ENCODE measurements at regions not wholly inside any gene's neighbourhood (a gene's known extent, or its start where the extent isn't known, plus 50 kb on each side); places are given as distances from the start of the nearest gene placed in this dataset.

GRCh38 chr3:83302091-83302490 is 1540.6 kb upstream of the GBE1 start:
- intact Hi-C loops (cut with micrococcal nuclease): no loop called here

GRCh38 chr3:83317605-83318004 is 1556.2 kb upstream of the GBE1 start:
- intact Hi-C loops (cut with micrococcal nuclease): no loop called here

- intact Hi-C loops (cut with micrococcal nuclease): no loop called here
Measured at GRCh38 chr3:83320726-83321125, 1559.3 kb upstream of the GBE1 start.

GRCh38 chr3:83321457-83321856 is 1560.0 kb upstream of the GBE1 start:
- intact Hi-C loops (cut with micrococcal nuclease): no loop called here

GRCh38 chr3:83321891-83322290 is 1560.4 kb upstream of the GBE1 start:
- intact Hi-C loops (cut with micrococcal nuclease): no loop called here

GRCh38 chr3:83354205-83354604 is 1592.8 kb upstream of the GBE1 start:
- intact Hi-C loops (cut with micrococcal nuclease): no loop called here

- intact Hi-C loops (cut with micrococcal nuclease): loop anchor here (10.0 kb wide), 1 partner anchor 48 kb away; no protein-coding TSS in a partner anchor
Measured at GRCh38 chr3:83393276-83393675, 1565.5 kb upstream of the CADM2 start.

- intact Hi-C loops (cut with micrococcal nuclease): no loop called here
Measured at GRCh38 chr3:83403927-83404326, 1554.9 kb upstream of the CADM2 start.

GRCh38 chr3:83426300-83426699 is 1532.5 kb upstream of the CADM2 start:
- intact Hi-C loops (cut with micrococcal nuclease): no loop called here

- intact Hi-C loops (cut with micrococcal nuclease): no loop called here
Measured at GRCh38 chr3:83434880-83435587, 1523.8 kb upstream of the CADM2 start.

GRCh38 chr3:83438188-83438587 is 1520.6 kb upstream of the CADM2 start:
- intact Hi-C loops (cut with micrococcal nuclease): no loop called here

GRCh38 chr3:83453056-83453455 is 1505.7 kb upstream of the CADM2 start:
- intact Hi-C loops (cut with micrococcal nuclease): no loop called here

GRCh38 chr3:83454353-83454752 is 1504.4 kb upstream of the CADM2 start:
- intact Hi-C loops (cut with micrococcal nuclease): no loop called here

- intact Hi-C loops (cut with micrococcal nuclease): no loop called here
Measured at GRCh38 chr3:83457551-83457950, 1501.2 kb upstream of the CADM2 start.

GRCh38 chr3:83460052-83460451 is 1498.7 kb upstream of the CADM2 start:
- intact Hi-C loops (cut with micrococcal nuclease): no loop called here

GRCh38 chr3:83461411-83461810 is 1497.4 kb upstream of the CADM2 start:
- intact Hi-C loops (cut with micrococcal nuclease): no loop called here

- intact Hi-C loops (cut with micrococcal nuclease): no loop called here
Measured at GRCh38 chr3:83477563-83477962, 1481.2 kb upstream of the CADM2 start.

GRCh38 chr3:83482402-83483070 is 1476.3 kb upstream of the CADM2 start:
- intact Hi-C loops (cut with micrococcal nuclease): no loop called here

GRCh38 chr3:83496462-83496861 is 1462.3 kb upstream of the CADM2 start:
- intact Hi-C loops (cut with micrococcal nuclease): no loop called here

GRCh38 chr3:83498361-83499016 is 1460.3 kb upstream of the CADM2 start:
- intact Hi-C loops (cut with micrococcal nuclease): no loop called here

GRCh38 chr3:83500422-83500821 is 1458.4 kb upstream of the CADM2 start:
- intact Hi-C loops (cut with micrococcal nuclease): no loop called here

GRCh38 chr3:83500931-83501330 is 1457.9 kb upstream of the CADM2 start:
- intact Hi-C loops (cut with micrococcal nuclease): no loop called here

- intact Hi-C loops (cut with micrococcal nuclease): no loop called here
Measured at GRCh38 chr3:83513051-83513450, 1445.7 kb upstream of the CADM2 start.
